Thoracic aorta (tissue), 2 donors: ENCODE measurements at regions not wholly inside any gene's neighbourhood (a gene's known extent, or its start where the extent isn't known, plus 50 kb on each side); places are given as distances from the start of the nearest gene placed in this dataset.

Experiments used
- ATAC-seq: fragments of 150-250 bp; one replicate; pipeline ENCODE4 v1.8.0; 2017; ENCODE audit warnings: low read depth; ENCODE audit not compliant: insufficient number of reproducible peaks, low FRiP score
- DNase-seq: peaks from one replicate; pipeline ENCODE4 v3.0.0-alpha.2; 2020; ENCODE audit warnings: low spot score
- H3K27ac ChIP-seq, 2 donors: fragments of 200-600 bp; sonication (generic); 1 replicate in 1 of 2; 2 replicates in 1 of 2; pipeline ENCODE4 v1.5.1; 2016; ENCODE audit warnings: mild to moderate bottlenecking in 2 of 2, moderate library complexity in 2 of 2
- H3K27me3 ChIP-seq: fragments of 200-600 bp; sonication (generic); replicated peaks from 2 replicates; pipeline ENCODE4 v1.6.0; 2016; ENCODE audit warnings: mild to moderate bottlenecking; ENCODE audit not compliant: insufficient read depth
- H3K36me3 ChIP-seq: fragments of 200-600 bp; sonication (generic); one replicate; pipeline ENCODE4 v1.5.1; 2016
- H3K4me1 ChIP-seq, 2 donors: fragments of 200-600 bp; sonication (generic); 1 replicate in 1 of 2; 2 replicates in 1 of 2; pipeline versions ENCODE4 v1.5.1 to v1.6.0; 2016; ENCODE audit warnings: low read depth in 2 of 2, mild to moderate bottlenecking in 1 of 2; ENCODE audit not compliant: control insufficient read depth in 1 of 2
- H3K4me3 ChIP-seq: fragments of 200-600 bp; sonication (generic); 2 replicates; pipeline ENCODE4 v1.5.1; 2016; ENCODE audit warnings: mild to moderate bottlenecking
- H3K9me3 ChIP-seq: fragments of 200-600 bp; sonication (generic); 2 replicates; pipeline ENCODE4 v1.5.1; 2016
- TF ChIP-seq, protein P1 (sequence below): fragments of 200-600 bp; sonication (generic); IDR thresholded peaks from one replicate; pipeline ENCODE4 v1.5.1; 2019; ENCODE audit warnings: antibody characterized with exemption

DNA sequence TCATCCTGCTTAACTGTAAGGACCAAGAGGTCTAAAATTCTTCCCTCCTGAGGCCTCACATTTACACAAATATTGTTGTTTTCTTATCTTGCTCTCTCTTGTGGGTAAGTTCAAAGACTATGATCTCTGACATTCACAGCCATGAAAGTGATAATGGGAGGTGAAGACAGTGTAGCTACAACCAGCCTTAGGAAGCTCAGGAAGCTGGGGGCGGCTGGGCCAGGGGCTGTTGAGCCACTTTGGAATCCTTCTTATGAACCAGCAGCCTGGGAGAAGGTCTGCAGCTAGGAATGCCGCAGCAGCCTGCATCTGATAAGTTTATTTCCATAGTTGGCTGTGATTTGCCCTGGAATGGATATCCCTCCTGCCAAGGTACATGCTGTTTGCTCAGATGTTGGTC is 316.2 kb downstream of the STIM2 start:
- H3K4me3 ChIP-seq, result no peak overlapping the region
- TF ChIP-seq, protein P1, sequence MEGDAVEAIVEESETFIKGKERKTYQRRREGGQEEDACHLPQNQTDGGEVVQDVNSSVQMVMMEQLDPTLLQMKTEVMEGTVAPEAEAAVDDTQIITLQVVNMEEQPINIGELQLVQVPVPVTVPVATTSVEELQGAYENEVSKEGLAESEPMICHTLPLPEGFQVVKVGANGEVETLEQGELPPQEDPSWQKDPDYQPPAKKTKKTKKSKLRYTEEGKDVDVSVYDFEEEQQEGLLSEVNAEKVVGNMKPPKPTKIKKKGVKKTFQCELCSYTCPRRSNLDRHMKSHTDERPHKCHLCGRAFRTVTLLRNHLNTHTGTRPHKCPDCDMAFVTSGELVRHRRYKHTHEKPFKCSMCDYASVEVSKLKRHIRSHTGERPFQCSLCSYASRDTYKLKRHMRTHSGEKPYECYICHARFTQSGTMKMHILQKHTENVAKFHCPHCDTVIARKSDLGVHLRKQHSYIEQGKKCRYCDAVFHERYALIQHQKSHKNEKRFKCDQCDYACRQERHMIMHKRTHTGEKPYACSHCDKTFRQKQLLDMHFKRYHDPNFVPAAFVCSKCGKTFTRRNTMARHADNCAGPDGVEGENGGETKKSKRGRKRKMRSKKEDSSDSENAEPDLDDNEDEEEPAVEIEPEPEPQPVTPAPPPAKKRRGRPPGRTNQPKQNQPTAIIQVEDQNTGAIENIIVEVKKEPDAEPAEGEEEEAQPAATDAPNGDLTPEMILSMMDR, result no peak
- H3K9me3 ChIP-seq, result no peaks in the 10 kb centered on the region
- H3K27me3 ChIP-seq, result no peaks in the 10 kb centered on the region
- DNase-seq, result no peak
- no peak for ATAC-seq
- H3K27ac ChIP-seq, result no peak overlapping the region
- no peaks in the 10 kb centered on the region for H3K36me3 ChIP-seq
- peaks cover 0 to 10% of the 10 kb centered on the region in 2 donors for H3K4me1 ChIP-seq

DNA sequence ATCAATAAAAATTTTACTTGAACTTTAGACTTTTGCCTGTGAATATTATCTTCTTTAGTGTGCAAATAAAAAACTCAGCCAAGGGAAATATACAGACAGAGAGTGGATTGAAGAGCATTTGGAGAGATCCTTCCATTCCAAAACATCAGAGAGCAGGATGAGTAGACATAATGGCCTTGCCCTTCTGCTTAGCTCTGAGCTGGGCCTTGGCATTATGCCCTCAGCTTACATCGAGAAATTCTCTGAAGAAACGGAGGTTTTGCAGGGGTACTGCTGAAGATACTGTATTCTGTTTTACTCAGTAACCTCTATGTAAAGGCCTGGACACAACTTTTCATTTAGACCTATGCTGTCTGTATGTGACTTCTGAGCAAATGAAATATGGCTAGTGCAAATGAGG is 317.4 kb downstream of the STIM2 start:
- H3K27ac ChIP-seq, result no peak overlapping the region
- H3K4me3 ChIP-seq, result no peak overlapping the region
- TF ChIP-seq, protein P1, result no peak
- no peak for DNase-seq
- H3K27me3 ChIP-seq, result no peaks in the 10 kb centered on the region
- H3K36me3 ChIP-seq, result no peaks in the 10 kb centered on the region
- no peaks in the 10 kb centered on the region for H3K9me3 ChIP-seq
- H3K4me1 ChIP-seq, result peaks cover 0 to 10% of the 10 kb centered on the region in 2 donors
- ATAC-seq, result no peak

GRCh38 chr4:27181693-27182092 is 321.1 kb downstream of the STIM2 start:
- no peak overlapping the region for H3K27ac ChIP-seq
- ATAC-seq (no peak), DNase-seq (no peak)
- TF ChIP-seq, protein P1, result no peak
- no peak overlapping the region for H3K4me3 ChIP-seq
- H3K4me1 ChIP-seq, result peaks cover 0 to 8% of the 10 kb centered on the region in 2 donors
- H3K27me3 ChIP-seq, result no peaks in the 10 kb centered on the region
- H3K36me3 ChIP-seq, result no peaks in the 10 kb centered on the region
- no peaks in the 10 kb centered on the region for H3K9me3 ChIP-seq

- DNase-seq (no peak), ATAC-seq (no peak)
- Histone ChIP-seq H3K27me3 (no peaks in the 10 kb centered on the region), H3K36me3 (no peaks in the 10 kb centered on the region), H3K4me3 (no peak overlapping the region), H3K4me1 (peaks cover 0 to 3% of the 10 kb centered on the region in 2 donors), H3K27ac (no peak overlapping the region), H3K9me3 (no peaks in the 10 kb centered on the region)
- TF ChIP-seq, protein P1, result no peak
Measured at GRCh38 chr4:27182211-27182610, 321.6 kb downstream of the STIM2 start.

GRCh38 chr4:27184508-27185155 is 324.0 kb downstream of the STIM2 start:
- H3K4me3 ChIP-seq, result no peak overlapping the region
- peaks cover 0 to 2% of the 10 kb centered on the region in 2 donors for H3K4me1 ChIP-seq
- H3K36me3 ChIP-seq, result no peaks in the 10 kb centered on the region
- ATAC-seq (no peak), DNase-seq (no peak)
- H3K27ac ChIP-seq, result no peak overlapping the region
- H3K27me3 ChIP-seq, result no peaks in the 10 kb centered on the region
- no peaks in the 10 kb centered on the region for H3K9me3 ChIP-seq
- TF ChIP-seq, protein P1, result no peak
